Ascending aorta (tissue), 2 donors: ENCODE measurements at regions not wholly inside any gene's neighbourhood (a gene's known extent, or its start where the extent isn't known, plus 50 kb on each side); places are given as distances from the start of the nearest gene placed in this dataset.

Experiments
- DNase-seq, 2 donors: peaks; one replicate each; pipeline ENCODE4 v3.0.0-alpha.2; 2019; ENCODE audit warnings: low spot score in 2 of 2
- H3K27ac ChIP-seq, 2 donors: fragments of 200-600 bp; sonication (generic); one replicate each; pipeline ENCODE4 v1.5.1; 2016 to 2017; ENCODE audit warnings: mild to moderate bottlenecking in 1 of 2
- H3K27me3 ChIP-seq: fragments of 200-600 bp; sonication (generic); one replicate; pipeline ENCODE4 v1.5.1; 2017
- H3K36me3 ChIP-seq, 2 donors: fragments of 200-600 bp; sonication (generic); one replicate each; pipeline ENCODE4 v1.5.1; 2016
- H3K4me1 ChIP-seq, 2 donors: fragments of 200-600 bp; sonication (generic); one replicate each; pipeline ENCODE4 v1.5.1; 2016 to 2017; ENCODE audit warnings: mild to moderate bottlenecking in 1 of 2
- H3K4me3 ChIP-seq, 2 donors: fragments of 200-600 bp; sonication (generic); one replicate each; pipeline ENCODE4 v1.5.1; 2016 to 2017; ENCODE audit warnings: mild to moderate bottlenecking in 1 of 2
- H3K9me3 ChIP-seq, 2 donors: fragments of 200-600 bp; sonication (generic); one replicate each; pipeline ENCODE4 v1.5.1; 2016
- intact Hi-C: fragments of 100-400 bp; cut with DNase I; formaldehyde crosslinking; loops from one replicate; pipeline ENCODE4 v1.15.1; 2023
- TF ChIP-seq, protein P1 (sequence below), 3 experiments: fragments of 200-600 bp in 2 of 3; fragments of 450-650 bp in 1 of 3; sonication (generic) in 2 of 3; IDR thresholded peaks; one replicate each; pipeline ENCODE4 v1.5.1; 2016 to 2019; ENCODE audit warnings: antibody characterized with exemption in 3 of 3, mild to moderate bottlenecking in 1 of 3, moderate library complexity in 1 of 3

DNA sequence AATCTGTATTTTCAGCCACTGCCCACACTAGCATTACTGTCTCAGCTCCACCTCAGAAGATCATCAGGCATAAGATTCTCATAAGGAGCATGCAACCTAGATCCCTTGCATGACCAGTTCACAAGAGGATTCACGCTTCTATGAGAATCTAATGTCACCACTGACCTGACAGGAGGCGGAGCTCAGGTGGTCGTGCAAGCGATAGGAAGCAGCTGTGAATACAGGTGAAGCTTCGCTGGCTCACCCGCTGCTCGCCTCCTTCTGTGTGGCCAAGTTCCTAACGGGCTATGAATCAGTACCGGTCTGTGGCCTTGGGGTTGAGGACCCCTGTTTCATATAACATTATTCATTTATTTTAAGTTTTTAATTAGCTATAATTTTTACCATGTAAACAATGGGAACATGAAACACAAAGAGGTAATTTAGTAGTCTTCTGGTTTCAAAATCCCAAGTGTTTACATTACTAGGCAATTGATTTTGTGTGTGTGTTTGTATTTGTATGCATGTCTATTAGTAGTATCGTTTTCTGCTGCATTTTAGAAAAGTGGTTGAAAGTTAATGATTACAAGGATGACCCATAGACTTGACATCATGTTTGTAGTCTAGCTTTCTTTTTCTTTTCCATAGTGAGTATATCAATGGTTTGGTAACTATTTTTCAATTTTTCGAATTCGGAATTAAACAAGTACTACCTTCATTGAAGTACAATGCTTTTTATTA, 159.4 kb downstream of the TENT4A start:
- no peaks in the 10 kb centered on the region for H3K27me3 ChIP-seq
- intact Hi-C loops, result no loop called here
- no peaks in the 10 kb centered on the region for H3K36me3 ChIP-seq
- no peak overlapping the region for H3K27ac ChIP-seq
- TF ChIP-seq, protein P1, sequence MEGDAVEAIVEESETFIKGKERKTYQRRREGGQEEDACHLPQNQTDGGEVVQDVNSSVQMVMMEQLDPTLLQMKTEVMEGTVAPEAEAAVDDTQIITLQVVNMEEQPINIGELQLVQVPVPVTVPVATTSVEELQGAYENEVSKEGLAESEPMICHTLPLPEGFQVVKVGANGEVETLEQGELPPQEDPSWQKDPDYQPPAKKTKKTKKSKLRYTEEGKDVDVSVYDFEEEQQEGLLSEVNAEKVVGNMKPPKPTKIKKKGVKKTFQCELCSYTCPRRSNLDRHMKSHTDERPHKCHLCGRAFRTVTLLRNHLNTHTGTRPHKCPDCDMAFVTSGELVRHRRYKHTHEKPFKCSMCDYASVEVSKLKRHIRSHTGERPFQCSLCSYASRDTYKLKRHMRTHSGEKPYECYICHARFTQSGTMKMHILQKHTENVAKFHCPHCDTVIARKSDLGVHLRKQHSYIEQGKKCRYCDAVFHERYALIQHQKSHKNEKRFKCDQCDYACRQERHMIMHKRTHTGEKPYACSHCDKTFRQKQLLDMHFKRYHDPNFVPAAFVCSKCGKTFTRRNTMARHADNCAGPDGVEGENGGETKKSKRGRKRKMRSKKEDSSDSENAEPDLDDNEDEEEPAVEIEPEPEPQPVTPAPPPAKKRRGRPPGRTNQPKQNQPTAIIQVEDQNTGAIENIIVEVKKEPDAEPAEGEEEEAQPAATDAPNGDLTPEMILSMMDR (IDR thresholded peaks at IDR 0.05), result no peak
- DNase-seq, result no peak
- no peaks in the 10 kb centered on the region for H3K9me3 ChIP-seq
- no peak overlapping the region for H3K4me3 ChIP-seq
- H3K4me1 ChIP-seq, result no peaks in the 10 kb centered on the region

DNA sequence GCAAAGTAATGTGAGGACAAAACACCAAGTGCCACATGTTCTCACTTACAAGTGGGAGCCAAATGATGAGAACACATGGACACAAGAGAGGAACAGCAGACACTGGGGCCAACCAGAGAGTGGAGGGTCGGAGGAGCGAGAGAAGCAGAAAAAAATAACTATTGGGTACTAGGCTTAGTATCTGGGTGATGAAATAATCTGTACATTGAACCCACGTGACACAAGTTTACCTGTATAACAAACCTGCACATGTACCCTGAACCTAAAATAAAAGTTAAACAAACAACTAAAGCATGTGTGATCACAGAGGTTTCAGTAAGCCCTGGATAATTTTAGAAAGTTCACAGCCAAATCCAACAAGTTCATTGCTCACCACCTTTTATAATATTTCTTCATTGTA, 160.1 kb downstream of the TENT4A start:
- intact Hi-C loops, result no loop called here
- TF ChIP-seq, protein P1 (IDR thresholded peaks at IDR 0.05), result no peak

GRCh38 chr5:6875376-6875775, 162.1 kb downstream of the TENT4A start:
- DNase-seq, result no peak
- H3K9me3 ChIP-seq, result no peaks in the 10 kb centered on the region
- TF ChIP-seq, protein P1 (IDR thresholded peaks at IDR 0.05), result no peak

More for the DNA sequence above, 160.1 kb downstream of the TENT4A start:
- no peaks in the 10 kb centered on the region for H3K9me3 ChIP-seq
- DNase-seq, result no peak
- no peak overlapping the region for H3K27ac ChIP-seq
- no peaks in the 10 kb centered on the region for H3K4me1 ChIP-seq
- no peaks in the 10 kb centered on the region for H3K27me3 ChIP-seq
- no peaks in the 10 kb centered on the region for H3K36me3 ChIP-seq
- no peak overlapping the region for H3K4me3 ChIP-seq

GRCh38 chr5:6877986-6878828, 165.0 kb downstream of the TENT4A start:
- H3K9me3 ChIP-seq, result no peaks in the 10 kb centered on the region
- intact Hi-C loops, result no loop called here
- no peak for DNase-seq

More at GRCh38 chr5:6875376-6875775, 162.1 kb downstream of the TENT4A start:
- no peaks in the 10 kb centered on the region for H3K27me3 ChIP-seq
- H3K4me3 ChIP-seq, result no peak overlapping the region
- H3K4me1 ChIP-seq, result no peaks in the 10 kb centered on the region
- no peaks in the 10 kb centered on the region for H3K36me3 ChIP-seq
- intact Hi-C loops, result no loop called here
- H3K27ac ChIP-seq, result no peak overlapping the region

GRCh38 chr5:6885581-6885980, 172.3 kb downstream of the TENT4A start:
- H3K4me3 ChIP-seq, result no peak overlapping the region
- no peaks in the 10 kb centered on the region for H3K4me1 ChIP-seq
- TF ChIP-seq, protein P1 (IDR thresholded peaks at IDR 0.05), result no peak
- intact Hi-C loops, result no loop called here
- H3K36me3 ChIP-seq, result no peaks in the 10 kb centered on the region
- peaks cover 12 to 14% of the 10 kb centered on the region in 2 donors for H3K9me3 ChIP-seq
- DNase-seq, result no peak
- H3K27me3 ChIP-seq, result no peaks in the 10 kb centered on the region
- no peak overlapping the region for H3K27ac ChIP-seq

More at GRCh38 chr5:6877986-6878828, 165.0 kb downstream of the TENT4A start:
- H3K36me3 ChIP-seq, result no peaks in the 10 kb centered on the region
- no peaks in the 10 kb centered on the region for H3K4me1 ChIP-seq
- H3K27me3 ChIP-seq, result no peaks in the 10 kb centered on the region
- TF ChIP-seq, protein P1 (IDR thresholded peaks at IDR 0.05), result no peak
- H3K4me3 ChIP-seq, result no peak overlapping the region
- H3K27ac ChIP-seq, result no peak overlapping the region
